ENCODE measurements at regions not wholly inside any gene's neighbourhood (a gene's known extent, or its start where the extent isn't known, plus 50 kb on each side); places are given as distances from the start of the nearest gene placed in this dataset.

DNA sequence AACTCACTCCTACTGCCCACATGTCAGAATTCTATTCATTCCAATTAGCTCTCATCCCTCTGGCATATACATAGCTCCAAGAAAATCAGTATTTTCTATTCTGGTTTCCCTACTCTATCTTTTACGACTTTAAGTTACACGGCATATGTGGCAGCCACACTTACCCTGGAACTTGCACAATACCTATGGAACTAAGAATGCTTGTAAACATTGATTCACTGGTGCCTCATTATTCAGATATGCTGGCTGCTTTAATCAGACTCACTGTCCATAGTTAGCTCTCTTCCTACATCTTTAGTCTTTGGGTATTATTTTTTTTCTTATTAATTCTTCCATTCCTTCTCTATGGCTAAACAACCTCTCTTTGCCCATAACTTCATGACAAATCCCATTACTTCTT, 1519.9 kb upstream of the ACVR2A start:
- no peak for DNase-seq

GRCh38 chr2:146323564-146323963, 1521.3 kb upstream of the ACVR2A start:
- no peak for DNase-seq

- no peak for DNase-seq
Measured at GRCh38 chr2:146321175-146321574, 1523.7 kb upstream of the ACVR2A start.

DNA sequence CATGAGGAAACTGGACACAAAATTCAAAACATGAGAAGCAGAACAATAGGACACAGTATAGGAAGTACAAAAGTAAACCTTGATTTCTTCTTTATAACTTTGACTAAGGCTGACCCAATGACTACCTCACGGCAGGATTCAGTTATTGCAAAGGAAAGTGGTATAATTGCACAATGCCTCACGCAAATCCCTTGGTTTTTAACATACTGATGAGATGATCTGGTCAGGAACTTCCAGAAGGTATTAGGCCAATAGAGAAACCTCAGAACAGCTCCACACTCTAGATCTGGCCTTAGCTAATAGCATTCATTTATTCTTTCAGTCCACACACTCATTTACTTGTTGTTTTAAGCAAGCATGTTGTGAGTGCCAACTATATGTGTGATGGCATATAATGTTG, 1526.9 kb upstream of the ACVR2A start:
- DNase-seq, result no peak

DNA sequence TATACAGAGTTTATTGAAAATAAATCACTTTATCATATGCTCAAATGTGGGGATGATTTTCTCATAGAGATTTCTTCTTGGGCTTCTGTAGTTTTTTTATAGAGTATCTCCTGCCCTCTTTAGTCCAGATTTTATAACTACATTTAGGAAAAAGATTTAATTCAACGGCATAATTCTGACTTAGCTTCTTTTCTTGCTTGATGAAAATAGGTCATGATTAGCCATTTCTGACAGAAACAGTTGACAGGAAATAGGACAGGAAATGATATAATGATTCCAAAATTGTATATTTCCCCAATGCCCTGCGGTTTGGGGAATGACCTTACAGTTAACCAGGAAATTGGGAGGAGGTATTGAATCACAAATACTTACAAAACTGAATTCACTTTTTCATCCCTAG, 1531.9 kb upstream of the ACVR2A start:
- no peak for DNase-seq

DNA sequence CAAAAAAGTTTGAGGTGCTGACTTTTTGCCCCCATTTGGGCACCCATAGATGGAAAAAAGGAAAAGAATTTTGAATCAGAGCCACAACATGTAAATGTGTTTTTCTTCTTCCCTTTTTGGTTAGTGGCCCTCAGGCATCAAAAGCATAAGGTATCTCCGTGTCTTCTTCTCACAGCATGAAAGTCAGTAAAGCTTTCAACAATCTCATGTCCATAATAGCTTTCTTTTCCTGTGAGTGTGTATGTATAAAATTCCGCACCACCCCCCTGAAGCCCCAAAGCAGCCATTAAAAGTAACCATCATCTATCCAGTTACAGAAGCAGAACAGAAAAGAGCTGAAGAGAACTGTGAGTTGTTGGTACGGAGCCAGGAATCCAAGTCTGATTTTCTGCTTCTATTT, 1539.7 kb upstream of the ACVR2A start:
- DNase-seq, result no peak

DNA sequence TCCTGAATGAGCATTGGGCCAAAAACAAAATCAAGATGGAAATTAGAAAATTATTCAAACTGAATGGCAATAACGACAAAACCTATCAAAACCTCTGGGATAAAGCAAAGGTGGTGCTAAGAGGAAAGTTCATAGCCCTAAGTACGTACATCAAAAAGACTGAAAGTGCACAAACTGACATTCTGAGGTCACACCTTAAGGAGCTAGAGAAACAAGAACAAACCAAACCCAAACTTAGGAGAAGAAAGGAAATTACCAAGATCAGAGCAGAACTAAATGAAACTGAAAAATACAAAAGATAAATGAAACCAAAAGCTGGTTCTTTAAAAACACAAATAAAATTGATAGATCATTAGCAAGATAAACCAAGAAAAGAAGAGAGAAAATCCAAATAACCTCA, 1543.5 kb upstream of the ACVR2A start:
- DNase-seq, result no peak

- no peak for DNase-seq
Measured at GRCh38 chr2:146295080-146295670, 1549.7 kb upstream of the ACVR2A start.

DNA sequence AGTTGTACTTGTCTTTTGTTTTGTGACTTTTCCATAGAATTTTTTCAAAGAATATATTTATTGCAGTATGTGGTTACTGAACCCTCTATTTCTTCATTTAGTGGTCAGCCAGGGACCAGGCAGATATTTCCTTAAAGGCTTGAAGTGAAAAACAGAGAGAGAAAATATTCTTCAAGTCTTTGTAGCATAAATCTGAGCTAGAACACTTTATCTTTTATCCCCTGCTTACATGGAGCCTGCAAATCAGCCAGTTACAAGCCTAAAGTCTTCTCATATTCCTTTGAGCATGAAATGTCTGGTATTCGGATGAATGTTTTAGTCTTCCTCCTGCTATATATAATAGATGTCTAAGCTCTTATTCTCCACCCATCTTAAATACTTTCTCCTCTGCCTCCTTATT, 1557.5 kb upstream of the ACVR2A start:
- no peak for DNase-seq

GRCh38 chr2:146278881-146279280, 1565.9 kb upstream of the ACVR2A start:
- no peak for DNase-seq

DNA sequence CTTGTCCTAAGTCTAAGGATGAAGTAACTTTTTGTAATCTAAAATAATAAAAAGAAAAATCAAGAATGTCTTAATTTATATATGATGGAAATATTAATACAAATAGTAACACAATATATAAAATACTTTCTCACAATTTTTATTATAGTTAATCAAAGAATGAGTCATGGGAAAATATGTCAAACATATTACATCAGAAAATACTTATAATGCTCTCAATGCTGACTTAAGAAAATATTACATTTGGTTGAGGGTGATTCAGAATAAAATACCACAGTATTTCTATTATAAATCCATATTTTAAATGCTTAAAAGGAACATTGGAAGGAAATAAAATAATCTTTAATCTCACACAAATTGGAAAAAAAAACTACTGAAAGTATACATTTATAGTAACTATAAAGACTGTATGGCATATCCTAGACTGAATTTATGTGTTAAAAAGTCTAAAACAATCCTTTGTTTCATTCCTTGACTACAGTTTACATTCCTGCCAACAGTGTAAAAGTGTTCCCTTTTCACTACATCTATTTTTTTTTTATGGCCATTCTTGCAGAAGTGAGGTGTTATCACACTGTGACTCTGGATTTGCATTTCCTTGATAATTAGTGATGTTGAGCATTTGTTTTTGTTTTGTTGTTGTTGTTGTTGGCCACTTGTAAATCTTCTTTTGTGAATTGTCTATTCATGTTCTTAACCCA, 1573.5 kb upstream of the ACVR2A start:
- DNase-seq, result no peak

GRCh38 chr2:146270618-146271017, 1574.2 kb upstream of the ACVR2A start:
- DNase-seq, result no peak

DNA sequence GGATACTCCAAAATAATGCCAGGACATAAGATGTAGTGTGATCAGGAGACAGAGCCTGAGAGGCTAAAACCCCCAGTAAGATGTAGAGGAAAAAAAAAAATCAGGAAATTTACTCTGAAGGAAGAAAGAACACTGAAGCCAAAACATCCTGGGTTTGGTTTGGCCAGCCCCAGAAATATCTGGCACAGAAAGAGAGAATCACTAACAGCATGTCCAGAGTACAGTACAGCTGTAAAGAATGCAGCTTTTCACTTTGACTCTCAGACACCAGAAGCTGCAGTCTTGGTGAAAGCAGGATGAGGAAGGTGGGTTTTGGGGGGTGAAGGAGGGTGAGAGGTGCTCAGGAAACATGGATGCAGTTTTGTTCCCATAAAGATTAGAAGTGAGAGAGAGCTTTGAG, 1577.7 kb upstream of the ACVR2A start:
- peak; percentile 43 for DNase-seq

DNA sequence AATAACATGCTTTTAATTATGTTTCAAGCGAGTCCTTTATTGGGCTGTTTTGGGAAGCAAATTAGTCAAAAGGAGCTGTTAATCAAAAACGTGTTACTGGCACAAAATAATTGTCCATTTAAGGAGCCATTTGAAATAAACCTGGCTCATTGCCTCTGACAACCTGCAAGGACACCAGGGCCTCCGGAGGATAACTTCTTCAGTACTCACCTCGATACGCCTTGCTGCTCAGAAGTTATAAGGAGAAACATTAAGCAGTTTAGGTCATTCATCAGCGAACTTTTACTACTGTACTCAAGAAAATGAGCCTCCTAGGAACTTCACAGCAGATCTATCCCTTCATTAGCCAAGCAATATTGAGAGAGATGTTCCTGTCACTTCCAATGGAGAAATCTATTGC, 1579.2 kb upstream of the ACVR2A start:
- DNase-seq, result no peak

- no peak for DNase-seq
Measured at GRCh38 chr2:146262606-146263005, 1582.2 kb upstream of the ACVR2A start.

GRCh38 chr2:146260551-146260950, 1584.3 kb upstream of the ACVR2A start:
- DNase-seq, result no peak

- DNase-seq, result no peak
Measured at GRCh38 chr2:146259816-146260215, 1585.0 kb upstream of the ACVR2A start.

GRCh38 chr2:146258071-146258470, 1586.8 kb upstream of the ACVR2A start:
- no peak for DNase-seq

DNA sequence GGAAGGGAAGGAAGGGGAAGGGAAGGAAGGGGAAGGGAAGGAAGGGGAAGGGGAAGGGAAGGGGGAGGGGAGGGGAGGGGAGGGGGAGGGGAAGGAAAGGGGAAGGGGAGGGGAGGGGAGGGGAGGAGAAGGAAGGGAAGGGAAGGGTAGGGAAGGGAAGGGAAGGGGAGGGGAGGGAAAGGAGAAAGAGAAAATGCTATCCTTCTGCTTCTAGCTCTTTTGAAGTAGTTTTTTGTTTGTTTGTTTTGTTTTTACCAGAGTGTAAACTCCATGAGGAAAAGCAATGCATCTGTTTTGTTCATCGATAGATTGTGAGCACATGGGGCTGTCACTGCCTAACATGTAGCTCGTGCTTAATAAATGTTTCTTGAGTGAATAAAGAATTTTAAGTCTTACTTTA, 1592.7 kb upstream of the ACVR2A start:
- DNase-seq, result no peak

DNA sequence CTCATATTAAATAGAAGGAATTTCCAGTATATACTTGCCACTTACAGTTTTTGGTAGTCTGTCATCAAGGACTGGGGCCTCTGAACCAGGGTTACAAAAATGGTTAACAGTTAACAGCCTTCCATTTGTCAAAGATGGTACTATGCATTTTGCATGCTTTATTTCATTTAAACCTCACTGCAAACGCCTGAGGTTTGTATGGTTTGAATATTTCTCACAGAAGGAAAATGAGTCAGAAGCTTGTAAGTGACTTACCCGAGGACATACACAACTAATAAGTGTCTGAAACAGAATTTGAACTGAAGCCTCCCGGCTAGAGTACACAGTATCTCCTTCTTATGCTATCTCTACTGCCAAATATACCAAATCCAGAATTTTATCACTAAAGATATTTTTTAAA, 1593.5 kb upstream of the ACVR2A start:
- DNase-seq, result no peak

- no peak for DNase-seq
Measured at GRCh38 chr2:146246736-146247523, 1597.9 kb upstream of the ACVR2A start.

DNA sequence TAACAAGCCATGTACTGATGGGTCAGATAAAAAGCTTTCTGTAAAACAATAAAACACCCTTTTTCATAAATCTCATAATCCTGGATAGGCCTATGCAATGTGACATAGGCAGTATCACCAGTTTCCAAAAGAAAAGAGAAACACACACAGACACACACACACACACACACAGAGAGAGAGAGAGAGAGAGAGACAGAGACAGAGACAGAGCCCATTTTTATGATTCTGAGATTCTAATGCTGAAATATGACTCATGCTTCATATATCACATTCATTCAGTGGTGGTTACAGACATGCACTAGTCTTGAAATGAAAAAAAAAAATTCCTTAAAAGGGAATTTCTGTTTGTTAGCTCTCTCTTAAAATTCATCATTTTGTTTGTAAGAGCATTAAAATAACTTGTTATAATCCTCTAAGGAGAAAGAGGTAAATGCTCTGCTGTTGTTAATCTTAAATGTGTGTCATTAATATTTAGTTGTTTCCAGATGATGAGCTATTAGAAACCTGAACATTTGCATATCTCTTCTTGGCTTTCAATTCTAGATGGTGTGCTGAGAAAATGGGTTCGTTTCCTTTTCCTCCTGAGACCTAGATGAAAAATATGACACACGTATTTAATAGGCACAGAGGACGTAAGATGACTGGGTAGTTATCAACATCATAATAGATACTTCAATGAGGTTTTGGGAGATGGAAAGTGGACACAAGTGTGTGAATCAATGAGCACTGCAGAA, 1598.7 kb upstream of the ACVR2A start:
- no peak for DNase-seq

DNA sequence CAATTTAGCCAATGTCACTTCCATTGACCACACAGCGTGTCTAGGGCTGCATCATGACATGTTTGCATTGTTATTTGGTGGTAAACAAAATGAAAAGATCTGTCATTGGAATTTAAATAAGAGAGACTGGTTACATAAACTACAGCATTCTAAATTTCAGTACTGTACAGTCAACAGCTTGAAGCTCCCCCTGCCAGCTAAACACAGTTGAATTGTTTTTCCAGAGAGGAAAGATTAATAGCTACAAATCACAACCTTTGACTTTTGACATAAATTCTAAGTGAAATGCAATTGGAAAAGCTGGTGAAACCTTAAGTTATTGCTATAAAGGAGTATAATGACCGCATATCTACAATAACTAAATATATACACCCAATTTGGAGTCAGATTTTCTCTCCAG, 1600.0 kb upstream of the ACVR2A start:
- no peak for DNase-seq

- DNase-seq, result no peak
Measured at GRCh38 chr2:146244131-146244530, 1600.7 kb upstream of the ACVR2A start.
